HG03521 (cell line): ENCODE measurements at regions not wholly inside any gene's neighbourhood (a gene's known extent, or its start where the extent isn't known, plus 50 kb on each side); places are given as distances from the start of the nearest gene placed in this dataset.
"Not testable (repeated sequence)": the region's sequence is repeated elsewhere in the genome, so short reads cannot be mapped to it uniquely, and the experiment has no call there.

Source experiments
- ATAC-seq: cut with Tn5 transposase; IDR thresholded peaks from one replicate; pipeline ENCODE4 v1.9.1; 2021; ENCODE audit warnings: mild to moderate bottlenecking, moderate library complexity; ENCODE audit not compliant: unreplicated experiment

DNA sequence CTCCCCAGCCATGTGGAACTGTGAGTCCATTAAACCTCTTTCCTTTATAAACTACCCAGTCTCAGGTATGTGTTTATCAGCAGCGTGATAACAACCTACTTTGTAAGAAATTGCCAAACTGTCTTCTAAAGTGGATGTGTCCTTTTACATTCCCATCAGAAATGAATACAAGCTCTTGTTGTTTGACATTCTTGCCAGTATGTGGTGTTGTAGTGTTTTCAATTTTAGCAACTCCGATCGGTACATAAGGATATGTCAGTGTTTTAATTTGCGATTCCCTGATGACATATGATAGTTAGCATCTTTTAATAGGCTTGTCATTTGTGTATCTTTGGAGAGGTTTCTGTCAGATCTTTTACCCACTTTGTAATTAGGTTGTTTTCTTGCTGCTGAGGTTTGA, 1156.3 kb upstream of the CRIM1 start:
- no peak for ATAC-seq

DNA sequence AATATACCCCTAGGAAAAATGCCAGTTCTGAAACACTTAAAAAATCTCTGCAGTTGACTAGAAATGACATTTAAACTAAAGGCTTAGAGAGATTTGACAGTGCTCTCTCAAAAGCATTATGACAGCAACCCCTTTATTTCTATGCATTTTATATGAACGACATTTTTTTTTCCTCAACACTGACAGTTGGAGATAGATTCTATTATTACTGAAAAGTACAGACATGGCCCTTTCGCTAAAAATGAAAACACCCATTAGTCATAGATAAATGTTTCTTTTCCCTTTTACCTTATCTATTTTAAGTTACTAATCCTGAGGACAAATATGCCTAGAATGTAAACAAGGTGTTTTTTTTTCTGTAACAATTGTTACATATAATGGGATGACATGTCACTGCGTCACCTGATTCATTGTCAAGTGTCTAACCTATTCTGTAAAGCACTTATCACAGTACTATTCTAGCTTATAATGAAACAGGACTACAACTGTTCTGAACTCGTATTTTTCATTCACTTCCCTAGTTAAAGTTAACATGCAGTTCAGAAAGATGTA, 1169.6 kb upstream of the CRIM1 start:
- ATAC-seq: no peak

DNA sequence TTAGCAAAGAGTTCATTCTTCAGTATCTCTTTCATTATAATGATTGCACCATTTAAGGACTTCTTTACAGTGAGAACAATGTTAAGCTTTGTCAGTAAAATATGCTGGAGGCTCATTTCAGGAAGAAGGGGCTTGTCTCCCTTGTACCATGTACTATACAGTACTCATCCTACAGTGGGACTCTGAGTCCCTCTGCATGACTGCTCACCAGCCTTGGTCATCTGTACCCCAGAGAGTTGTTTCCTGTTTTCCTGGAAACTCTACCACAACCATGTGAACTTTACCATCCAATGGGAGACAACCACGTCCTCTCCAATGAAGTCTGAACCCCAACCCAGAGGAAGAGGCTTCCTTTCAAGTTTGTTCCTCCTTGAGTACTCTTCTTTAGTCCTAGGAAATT, 1171.1 kb upstream of the CRIM1 start:
- ATAC-seq: no peak

DNA sequence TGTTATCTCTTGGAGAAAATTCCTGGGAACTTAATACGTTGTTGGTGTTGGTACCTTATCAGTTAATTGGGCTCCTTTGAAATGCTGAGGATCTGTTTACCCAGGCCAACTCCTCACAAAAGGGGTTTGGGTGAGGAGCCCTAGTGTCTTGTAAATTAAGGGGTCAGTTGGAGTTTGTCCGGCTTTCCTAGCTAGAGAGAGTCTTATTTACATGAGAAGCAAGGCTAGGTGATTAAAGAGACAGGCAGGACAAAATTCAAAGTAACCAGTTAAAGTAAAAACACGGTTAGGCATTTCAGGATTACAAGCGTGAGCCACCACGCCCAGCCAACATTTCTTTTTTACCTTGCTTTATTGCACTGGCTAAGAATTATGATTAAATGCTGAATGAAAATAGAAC, 1178.9 kb upstream of the CRIM1 start:
- ATAC-seq: not testable (repeated sequence)

DNA sequence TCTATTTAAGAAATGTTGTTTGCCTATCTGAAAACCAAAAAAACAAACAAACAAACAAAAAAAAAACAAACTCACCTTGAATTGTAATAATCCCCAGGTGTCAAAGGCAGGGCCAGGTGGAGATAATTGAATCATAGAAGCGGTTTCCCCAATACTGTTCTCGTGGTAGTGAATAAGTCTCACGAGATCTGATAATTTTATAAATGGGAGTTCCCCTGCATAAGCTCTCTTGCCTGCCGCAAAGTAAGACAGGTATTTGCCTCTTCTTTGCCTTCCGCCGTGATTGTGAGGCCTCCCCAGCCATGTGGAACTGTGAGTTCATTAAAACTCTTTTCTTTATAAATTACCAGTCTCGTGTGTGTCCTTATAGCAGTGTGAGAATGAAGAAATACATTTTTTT, 1180.7 kb upstream of the CRIM1 start:
- no peak for ATAC-seq

DNA sequence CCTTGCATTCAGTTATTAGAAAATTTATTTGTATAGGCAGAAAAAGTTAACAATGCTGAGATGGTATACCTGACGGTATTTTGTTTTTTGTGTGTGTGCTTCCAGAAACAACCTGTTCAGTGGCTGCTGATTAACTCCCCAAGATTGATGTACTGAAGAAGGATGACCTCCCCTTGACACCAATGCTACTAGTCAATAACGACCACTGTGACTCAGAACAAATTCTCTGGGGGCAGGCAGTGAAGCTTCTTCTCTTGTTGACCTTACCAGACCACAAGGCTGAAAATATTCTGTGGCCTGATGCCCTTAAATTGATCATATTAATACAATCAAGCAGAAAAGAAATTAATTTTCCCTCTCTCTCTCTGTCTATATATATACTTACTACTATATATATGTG, 1182.9 kb upstream of the CRIM1 start:
- no peak for ATAC-seq

DNA sequence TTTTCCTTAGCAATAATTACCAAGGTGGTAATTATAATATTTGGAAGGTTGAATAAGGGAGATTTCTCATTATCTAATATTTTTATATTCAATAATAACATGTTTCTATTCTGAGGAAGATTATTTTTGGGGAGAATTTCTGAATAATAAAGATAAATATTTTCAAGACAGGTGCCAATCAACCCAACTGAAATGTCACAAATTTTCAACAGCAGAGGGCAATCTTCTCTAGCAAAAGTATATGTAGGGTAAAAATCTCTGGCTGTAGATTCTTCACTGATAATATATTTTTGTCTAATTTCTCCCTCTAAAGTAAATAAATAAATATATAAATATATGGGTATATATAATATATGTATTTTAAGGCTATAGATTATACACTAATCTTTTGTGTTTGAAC, 1187.2 kb upstream of the CRIM1 start:
- no peak for ATAC-seq

DNA sequence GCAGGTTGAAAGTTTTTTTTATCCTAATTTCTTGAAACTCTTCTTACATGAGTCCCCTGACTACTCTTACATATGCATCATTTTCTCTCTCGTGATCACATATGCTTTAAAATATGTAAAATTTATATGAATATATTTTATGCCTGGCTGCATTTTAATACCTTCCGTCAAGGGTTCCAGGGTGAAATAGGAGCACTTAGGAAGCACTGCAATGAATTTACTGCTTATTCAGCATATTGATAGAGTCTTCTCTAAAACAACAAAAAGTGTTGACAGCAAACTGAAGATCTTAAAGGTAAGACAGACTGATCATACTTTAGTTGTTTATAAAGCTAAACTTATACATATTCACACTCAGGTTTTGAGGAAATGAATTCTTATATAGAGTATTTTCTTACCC, 1191.6 kb upstream of the CRIM1 start:
- no peak for ATAC-seq

DNA sequence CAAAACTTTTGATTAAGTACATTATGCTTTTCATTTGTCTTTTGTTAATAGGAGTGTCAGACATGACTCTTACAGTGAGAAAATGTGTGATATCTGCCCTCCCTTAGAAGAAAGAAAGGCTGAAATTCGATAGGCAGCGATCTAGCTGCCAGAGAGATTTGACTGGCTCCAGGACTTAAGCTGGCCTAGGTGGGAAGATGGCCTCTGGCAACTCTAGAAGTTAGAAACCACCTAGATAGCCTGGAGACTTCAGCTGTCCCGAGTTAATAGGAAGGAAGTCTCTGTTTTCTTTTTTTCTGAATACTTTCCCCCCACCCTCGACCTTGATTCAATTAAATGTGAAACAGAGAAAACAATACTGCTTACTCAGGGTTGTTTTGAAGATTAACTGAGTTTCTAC, 1194.7 kb upstream of the CRIM1 start:
- no peak for ATAC-seq

DNA sequence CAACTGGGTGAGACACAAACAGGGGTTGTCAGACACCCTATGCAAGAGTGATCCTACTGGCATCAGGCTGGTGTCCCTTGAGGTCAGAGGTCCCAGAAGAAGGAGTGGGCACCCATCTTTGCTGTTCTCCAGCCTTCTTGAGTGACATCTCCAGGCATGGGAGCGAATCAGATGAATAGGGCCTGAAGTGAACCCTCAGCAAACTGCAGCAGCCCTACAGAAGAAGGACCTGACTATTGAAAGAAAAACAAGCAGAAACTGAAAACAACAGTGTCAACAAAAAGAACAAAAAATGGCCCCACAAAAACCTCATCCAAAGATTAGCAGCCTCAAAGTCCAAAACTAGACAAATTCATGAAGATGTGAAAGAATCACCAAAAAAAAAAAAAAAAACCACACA, 1229.7 kb upstream of the CRIM1 start:
- ATAC-seq: no peak

DNA sequence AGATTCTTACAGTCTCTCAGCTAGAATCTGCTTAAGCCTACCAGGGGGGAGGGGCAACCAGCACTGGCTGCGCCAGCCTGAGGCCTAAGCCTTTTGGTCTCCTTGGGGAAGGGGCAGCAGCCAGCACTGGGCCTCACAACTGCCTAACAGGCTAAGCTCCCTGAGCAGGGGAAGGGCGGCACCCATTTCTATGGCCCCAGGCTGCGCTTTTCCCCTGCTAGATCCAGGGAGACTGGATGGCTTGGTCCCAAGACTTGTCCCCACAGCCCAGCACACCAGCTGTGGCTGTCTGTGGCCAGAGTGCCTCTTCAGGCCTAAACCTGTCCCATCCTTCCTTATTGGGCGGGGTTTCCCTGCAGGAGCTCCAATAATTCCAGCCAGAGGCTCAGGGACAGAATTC, 1230.3 kb upstream of the CRIM1 start:
- no peak for ATAC-seq

DNA sequence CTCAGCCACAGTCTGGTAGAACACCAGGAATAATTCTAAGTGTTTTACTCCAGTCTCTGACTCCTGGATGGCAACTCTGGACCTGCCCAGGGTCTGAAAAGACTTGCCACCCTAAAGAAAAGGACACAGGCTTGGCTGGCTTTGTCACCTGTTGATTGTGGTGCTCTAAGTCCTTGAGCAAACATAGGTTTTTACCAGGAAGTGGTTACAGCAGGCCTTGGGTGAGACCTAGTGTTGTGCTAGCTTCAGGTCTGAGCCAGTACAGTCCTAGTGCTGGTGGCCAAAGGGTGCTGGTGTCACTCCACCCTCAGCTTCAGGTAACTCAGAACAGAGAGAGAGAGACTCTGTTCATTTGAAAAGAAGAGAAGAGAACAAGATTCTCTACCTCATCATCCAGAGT, 1239.4 kb upstream of the CRIM1 start:
- no peak for ATAC-seq

DNA sequence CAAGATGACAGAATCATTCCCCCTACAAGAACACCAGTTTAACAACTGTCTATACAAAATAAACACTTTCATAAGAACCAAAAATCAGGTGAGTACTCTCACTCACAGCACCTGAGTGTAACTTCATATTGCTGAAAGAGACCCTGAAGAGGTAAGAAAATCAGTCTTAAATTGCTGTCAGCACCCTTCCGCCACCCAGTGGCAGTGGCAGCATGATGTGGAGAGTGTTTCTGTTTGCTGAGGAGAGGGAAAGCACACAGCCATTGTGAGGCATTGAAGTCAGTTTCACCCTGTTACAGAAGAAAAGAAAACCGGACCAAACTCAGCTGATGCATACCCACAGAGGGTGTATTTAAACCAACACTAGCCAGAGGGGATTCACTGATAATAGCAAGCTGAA, 1240.8 kb upstream of the CRIM1 start:
- ATAC-seq: no peak

DNA sequence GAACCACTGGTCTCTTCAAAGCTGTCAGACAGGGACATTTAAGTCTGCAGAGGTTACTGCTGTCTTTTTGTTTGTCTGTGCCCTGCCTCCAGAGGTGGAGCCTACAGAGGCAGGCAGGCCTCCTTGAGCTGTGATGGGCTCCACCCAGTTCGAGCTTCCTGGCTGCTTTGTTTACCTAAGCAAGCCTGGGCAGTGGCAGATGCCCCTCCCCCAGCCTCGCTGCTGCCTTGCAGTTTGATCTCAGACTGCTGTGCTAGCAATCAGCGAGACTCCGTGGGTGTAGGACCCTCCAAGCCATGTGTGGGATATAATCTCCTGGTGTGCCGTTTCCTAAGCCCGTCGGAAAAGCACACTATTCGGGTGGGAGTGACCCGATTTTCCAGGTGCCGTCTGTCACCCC, 1243.2 kb upstream of the CRIM1 start:
- not testable (repeated sequence) for ATAC-seq

DNA sequence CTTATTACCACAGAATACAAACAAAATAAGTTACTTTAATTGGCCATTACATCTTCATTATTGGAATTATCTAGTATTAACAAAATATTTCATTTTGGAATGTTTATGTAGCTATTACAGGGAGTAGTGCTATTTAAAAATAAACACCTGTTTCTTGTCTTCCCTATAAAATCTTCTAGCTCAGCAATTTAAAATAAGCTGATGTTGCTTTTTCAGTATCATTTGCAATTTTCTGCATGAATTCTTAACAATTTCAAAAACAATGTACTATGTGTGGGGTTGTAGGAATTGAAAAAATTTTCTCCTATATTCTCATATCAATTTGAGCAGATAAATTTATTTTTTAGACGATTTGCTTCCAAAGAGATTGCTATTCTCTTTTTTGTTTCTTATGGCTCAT, 1251.3 kb upstream of the CRIM1 start:
- ATAC-seq: no peak

DNA sequence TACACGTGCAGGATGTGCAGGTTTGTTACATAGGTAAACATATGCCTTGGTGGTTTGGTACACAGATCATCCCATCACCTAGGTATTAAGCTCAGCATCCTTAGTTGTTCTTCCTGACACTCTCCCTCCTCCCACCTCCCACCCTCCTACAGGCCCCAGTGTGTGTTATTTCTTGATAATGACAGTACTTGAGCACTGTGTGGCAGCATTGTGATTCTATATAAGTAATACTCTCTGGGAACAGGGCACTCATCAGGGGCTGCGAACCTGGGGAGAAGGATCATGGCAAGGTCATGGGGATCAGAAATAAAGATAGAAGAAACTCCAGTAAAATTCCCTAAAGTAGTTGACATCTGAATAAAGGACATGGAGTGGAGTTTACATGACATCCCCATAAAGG, 1256.2 kb upstream of the CRIM1 start:
- ATAC-seq: no peak

DNA sequence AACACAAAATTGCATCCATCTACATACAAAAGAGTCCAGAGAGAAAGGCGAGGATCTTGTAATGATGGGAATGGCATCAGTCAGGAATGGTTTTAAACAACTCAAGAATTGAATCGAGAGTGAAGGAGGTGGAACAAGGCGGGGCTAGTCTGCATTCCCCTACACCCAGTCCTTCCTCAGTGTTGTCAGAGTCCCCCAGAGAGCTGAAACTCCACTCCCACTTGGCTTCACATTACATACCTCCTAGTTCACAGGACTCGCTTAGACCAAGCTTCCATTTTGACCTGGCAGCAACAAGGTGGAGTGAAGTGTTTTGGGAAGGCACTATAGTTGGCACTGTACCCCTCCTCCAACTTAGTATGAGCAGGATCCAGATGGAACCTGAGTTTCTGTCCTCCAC, 1273.5 kb upstream of the CRIM1 start:
- ATAC-seq: no peak

DNA sequence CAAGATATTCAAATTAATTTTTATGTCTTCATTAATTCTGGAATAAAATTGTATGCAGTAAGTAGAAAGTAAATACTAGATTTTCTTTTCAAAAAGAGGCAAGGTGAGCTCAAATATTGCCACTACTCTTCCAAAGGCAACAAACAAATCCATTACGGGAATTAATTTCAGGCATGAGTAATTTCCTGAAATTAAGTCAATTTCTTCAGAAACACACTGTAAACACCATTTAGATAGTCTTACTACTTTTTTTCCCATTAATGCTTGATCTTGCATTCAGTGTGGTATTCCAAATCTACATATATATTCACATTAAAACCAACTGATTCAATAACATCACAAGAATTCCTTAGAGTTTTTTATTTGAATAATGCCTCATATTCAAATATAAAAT, 1274.0 kb upstream of the CRIM1 start:
- ATAC-seq: no peak

DNA sequence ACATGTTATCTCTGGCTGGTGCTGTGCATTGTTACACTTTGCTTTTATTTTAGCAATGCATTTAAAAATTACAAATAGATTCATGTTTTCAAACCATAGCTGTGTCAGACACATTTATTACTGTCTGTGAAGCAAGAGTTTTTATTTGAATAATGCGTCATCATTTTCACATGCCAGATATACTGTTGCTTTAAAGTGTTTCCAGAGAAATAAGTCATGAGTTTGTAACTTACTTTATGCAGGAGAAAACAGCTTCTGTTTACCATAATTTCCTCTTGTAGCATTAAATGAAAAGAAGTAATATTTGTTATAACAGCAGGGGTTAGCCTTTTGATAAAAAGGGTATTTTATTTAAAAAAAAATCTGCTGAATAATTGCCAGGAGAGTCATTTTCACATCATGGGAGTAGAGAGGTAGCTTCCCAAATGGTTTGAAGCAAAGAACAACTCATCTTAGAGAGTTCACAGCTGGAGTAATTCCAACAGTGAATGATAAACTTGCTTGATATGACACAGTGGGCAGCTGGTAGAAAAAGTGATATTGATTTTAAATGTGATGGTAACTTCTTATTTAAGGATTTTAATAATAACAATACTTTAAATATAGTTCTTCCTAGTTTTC, 1274.5 kb upstream of the CRIM1 start:
- no peak for ATAC-seq

DNA sequence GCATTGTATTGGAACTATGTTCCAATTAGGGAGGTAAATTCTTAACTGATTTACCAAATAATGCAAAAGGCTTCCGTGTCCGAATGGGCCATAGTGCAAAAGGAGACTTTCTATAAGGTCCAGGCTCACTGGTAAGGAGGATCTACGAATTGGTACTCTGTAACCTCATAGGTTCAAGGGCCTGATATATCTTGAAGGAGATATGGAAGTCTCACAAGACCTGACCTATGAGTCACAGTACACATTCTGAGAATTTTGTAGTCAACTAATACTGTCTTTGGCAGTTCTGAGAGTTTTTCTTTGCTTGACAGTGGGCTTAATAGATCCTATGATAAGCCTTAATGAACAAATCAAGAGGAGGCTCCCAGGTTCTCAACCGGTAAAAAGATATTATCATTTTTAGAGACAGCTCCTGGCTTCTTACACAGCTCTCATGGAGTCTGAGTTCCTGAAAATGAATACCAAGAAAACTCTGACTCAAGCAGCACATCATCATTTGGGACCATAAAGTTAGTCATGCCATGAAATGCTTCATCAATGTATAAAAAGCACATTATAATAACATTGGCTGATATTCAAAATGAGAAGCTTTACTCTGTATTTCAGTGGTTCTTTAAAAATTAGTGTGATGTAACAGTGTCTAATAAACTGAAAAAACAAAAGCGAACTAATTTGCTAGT, 1275.2 kb upstream of the CRIM1 start:
- ATAC-seq: no peak

DNA sequence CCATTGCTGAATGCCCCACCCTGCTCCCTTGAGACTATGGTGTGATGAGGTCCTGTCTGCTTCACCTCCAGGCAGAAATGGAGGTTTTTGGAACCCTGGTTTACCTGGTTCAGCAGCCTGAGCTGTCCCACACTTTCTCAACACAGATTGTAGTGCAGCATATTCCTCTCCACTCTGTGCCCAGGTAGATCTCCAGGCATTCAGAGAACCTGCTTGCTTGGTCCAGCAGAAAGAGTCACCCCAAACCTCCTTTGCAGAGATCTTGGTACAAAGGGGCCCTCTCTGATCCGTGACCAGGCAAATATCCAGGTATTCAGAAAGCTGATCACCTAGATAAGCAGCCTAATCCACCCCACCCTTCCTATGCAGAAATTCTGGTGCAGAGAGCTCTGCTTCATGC, 1288.2 kb upstream of the CRIM1 start:
- ATAC-seq: no peak

DNA sequence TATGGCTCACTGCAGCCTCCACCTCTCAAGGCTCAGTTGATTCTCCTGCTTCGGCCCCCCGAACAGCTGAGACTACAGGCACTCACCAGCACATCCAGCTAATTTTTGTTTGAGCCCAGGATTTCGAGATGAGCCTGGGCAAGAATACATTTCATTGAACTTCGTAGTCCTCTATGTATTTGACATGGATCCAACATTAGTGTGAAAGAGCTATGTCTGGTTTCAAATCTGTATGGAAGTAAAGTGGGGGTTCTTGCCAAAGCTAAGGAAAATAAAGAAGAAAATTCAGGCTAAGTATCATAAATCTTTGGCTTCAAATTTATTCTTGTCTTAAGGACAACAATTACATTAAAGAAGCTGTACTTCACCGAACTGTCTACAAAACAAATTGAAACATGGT, 1291.7 kb upstream of the CRIM1 start:
- no peak for ATAC-seq

DNA sequence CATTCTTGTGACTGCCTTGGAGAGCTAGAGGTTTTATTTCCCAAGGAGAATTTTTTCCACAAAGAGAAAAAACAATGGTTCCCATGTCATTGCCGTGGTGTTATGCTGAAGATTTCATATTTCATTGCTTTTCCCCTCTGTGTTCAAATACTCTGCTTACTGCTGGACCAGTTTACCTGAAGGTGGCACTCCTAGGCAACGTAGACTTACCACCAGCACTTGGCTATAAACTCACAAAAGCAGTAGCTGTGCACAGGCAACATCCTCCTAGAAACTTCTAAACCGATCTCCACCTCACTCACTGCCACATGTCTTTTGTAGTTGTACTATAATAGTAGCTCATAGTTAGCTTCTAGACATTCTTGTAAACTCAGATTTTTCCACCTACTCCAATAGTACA, 1319.7 kb upstream of the CRIM1 start:
- no peak for ATAC-seq
